Activated naive CD8-positive, alpha-beta T cell treated with anti-CD3 and anti-CD28 coated beads for 36 hours (primary cell): ENCODE measurements at regions not wholly inside any gene's neighbourhood (a gene's known extent, or its start where the extent isn't known, plus 50 kb on each side); places are given as distances from the start of the nearest gene placed in this dataset.

ENCODE experiments used
- DNase-seq: peaks from one replicate; pipeline ENCODE4 v3.0.0; 2021
- H3K27ac Mint-ChIP-seq: one replicate; pipeline ENCODE4 v1.8.0; 2022; ENCODE audit warnings: mild to moderate bottlenecking, moderate library complexity, mixed read lengths
- H3K27me3 Mint-ChIP-seq: one replicate; pipeline ENCODE4 v1.8.0; 2022; ENCODE audit warnings: mild to moderate bottlenecking, mixed read lengths
- H3K36me3 Mint-ChIP-seq: one replicate; pipeline ENCODE4 v1.8.0; 2021; ENCODE audit warnings: mild to moderate bottlenecking, mixed read lengths
- H3K4me1 Mint-ChIP-seq: one replicate; pipeline ENCODE4 v1.8.0; 2021; ENCODE audit warnings: mixed read lengths
- H3K4me3 Mint-ChIP-seq: one replicate; pipeline ENCODE4 v1.8.0; 2022; ENCODE audit warnings: mild to moderate bottlenecking, moderate library complexity, mixed read lengths
- H3K9me3 Mint-ChIP-seq: one replicate; pipeline ENCODE4 v1.8.0; 2022; ENCODE audit warnings: mixed read lengths

GRCh38 chr21:35325953-35326352, 276.9 kb upstream of the RUNX1 start:
- no peak overlapping the region for H3K27ac Mint-ChIP-seq
- H3K36me3 Mint-ChIP-seq, result no peaks in the 10 kb centered on the region
- no peak for DNase-seq
- H3K9me3 Mint-ChIP-seq, result no peaks in the 10 kb centered on the region
- no peaks in the 10 kb centered on the region for H3K4me1 Mint-ChIP-seq
- H3K4me3 Mint-ChIP-seq, result no peak overlapping the region
- peaks cover 2% of the 10 kb centered on the region for H3K27me3 Mint-ChIP-seq

GRCh38 chr21:35324372-35325220, 275.5 kb upstream of the RUNX1 start:
- no peak for DNase-seq
- Mint-ChIP-seq H3K4me3 (no peak overlapping the region), H3K4me1 (no peaks in the 10 kb centered on the region), H3K9me3 (no peaks in the 10 kb centered on the region), H3K27me3 (peaks cover 2% of the 10 kb centered on the region), H3K27ac (no peak overlapping the region), H3K36me3 (no peaks in the 10 kb centered on the region)

- no peak overlapping the region for H3K4me3 Mint-ChIP-seq
- H3K27ac Mint-ChIP-seq, result no peak overlapping the region
- no peaks in the 10 kb centered on the region for H3K36me3 Mint-ChIP-seq
- H3K9me3 Mint-ChIP-seq, result no peaks in the 10 kb centered on the region
- no peaks in the 10 kb centered on the region for H3K4me1 Mint-ChIP-seq
- H3K27me3 Mint-ChIP-seq, result peaks cover 2% of the 10 kb centered on the region
- DNase-seq, result no peak
Measured at GRCh38 chr21:35323947-35324346, 274.8 kb upstream of the RUNX1 start.

DNA sequence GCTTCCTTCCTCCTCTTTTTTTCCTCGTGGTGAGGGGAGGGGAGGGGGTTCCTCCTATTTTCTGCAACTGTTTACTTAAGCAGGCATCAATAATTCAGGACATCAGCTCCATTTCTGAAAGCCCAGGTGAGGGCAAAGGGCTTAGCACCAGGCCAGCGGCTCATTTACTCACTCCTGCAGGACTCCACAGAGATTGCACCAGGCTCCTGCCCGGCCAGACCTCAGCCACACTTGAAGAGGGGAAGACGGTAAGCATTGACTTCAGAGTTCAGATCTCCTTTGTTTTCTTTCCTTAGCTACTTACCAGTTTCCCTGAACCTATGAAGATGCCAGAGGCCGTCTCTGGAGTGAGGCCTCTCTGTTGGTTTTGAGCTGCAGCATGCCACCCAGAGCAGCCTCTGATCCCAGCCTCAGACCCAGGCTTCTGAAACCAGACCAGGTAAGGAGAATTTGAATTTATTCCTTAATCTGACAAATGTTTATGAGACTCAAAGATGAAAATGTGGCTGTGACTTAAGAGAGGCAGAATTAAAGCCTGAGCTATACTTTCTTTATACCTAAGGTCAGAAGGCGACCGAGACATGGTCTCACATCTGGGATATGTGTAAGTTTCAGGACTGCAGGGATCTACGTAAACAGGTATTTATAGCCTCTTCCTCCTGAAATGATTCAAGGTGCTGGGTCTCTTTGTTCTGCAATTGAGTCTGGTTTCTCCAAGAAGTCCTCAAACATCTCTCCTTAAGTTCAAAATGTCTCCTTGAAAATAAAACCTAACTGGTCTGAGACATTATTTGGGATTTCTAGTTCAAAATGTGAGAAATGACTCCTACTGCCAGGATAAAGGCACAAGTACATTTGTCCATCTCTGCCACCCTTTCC, 272.5 kb upstream of the RUNX1 start:
- no peak for DNase-seq
- Mint-ChIP-seq H3K36me3 (no peaks in the 10 kb centered on the region), H3K4me3 (no peak overlapping the region), H3K27me3 (no peaks in the 10 kb centered on the region), H3K4me1 (no peaks in the 10 kb centered on the region), H3K9me3 (no peaks in the 10 kb centered on the region), H3K27ac (no peak overlapping the region)

DNA sequence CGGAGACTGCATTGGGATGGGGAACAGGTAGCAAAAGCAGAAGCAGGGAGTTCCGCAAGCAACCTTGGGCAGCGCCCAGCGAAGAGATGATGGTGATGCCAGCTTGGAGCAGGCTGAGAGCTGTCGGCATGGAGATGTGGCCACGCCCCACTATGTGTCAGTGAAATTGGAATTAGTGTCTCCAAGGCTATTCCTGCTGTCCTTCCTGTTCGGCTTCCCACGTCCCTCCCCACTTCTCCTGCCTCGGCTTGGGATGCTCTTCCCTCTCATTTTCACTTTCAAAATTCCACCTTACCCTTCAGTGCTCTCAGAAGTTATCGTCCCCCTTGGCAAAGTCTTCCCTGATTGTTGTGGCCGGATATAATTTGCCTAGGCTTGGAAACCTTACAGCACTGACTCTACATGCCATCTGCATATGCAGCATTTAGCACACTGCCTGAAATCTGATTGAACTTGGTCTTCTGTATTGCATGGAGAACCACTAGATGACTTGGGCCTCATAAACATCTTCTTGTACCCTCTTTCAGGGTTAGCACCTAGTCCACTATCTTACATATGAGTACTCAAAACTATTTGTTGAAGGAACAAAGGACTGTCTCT, 270.7 kb upstream of the RUNX1 start:
- H3K4me3 Mint-ChIP-seq, result no peak overlapping the region
- H3K4me1 Mint-ChIP-seq, result no peaks in the 10 kb centered on the region
- H3K27me3 Mint-ChIP-seq, result no peaks in the 10 kb centered on the region
- no peaks in the 10 kb centered on the region for H3K36me3 Mint-ChIP-seq
- no peaks in the 10 kb centered on the region for H3K9me3 Mint-ChIP-seq
- no peak for DNase-seq
- no peak overlapping the region for H3K27ac Mint-ChIP-seq

DNA sequence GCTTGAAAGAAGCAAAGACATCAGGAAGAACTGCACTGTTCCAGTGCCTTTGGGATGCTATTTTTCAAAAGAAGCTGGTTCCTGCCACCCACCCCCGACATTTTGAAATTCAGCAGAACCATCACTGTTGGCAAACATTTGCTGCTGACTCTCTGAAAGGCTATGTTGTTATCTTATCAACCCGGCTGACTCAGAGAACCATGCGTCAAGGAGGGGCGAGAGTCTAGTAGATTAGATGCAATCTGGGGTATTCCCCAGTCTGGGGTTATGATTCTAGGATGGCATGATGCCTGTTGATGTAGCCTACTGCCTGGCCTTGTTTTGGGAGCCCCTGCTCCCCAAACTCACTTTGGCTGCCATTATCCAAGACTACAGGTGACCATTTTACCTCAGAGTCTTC, 267.8 kb upstream of the RUNX1 start:
- H3K36me3 Mint-ChIP-seq, result no peaks in the 10 kb centered on the region
- no peak for DNase-seq
- H3K9me3 Mint-ChIP-seq, result no peaks in the 10 kb centered on the region
- H3K27ac Mint-ChIP-seq, result no peak overlapping the region
- no peaks in the 10 kb centered on the region for H3K27me3 Mint-ChIP-seq
- no peaks in the 10 kb centered on the region for H3K4me1 Mint-ChIP-seq
- no peak overlapping the region for H3K4me3 Mint-ChIP-seq

- no peaks in the 10 kb centered on the region for H3K4me1 Mint-ChIP-seq
- no peak overlapping the region for H3K27ac Mint-ChIP-seq
- H3K4me3 Mint-ChIP-seq, result no peak overlapping the region
- H3K9me3 Mint-ChIP-seq, result no peaks in the 10 kb centered on the region
- no peaks in the 10 kb centered on the region for H3K36me3 Mint-ChIP-seq
- no peaks in the 10 kb centered on the region for H3K27me3 Mint-ChIP-seq
- DNase-seq, result no peak
Measured at GRCh38 chr21:35316456-35316855, 267.4 kb upstream of the RUNX1 start.

GRCh38 chr21:35314857-35315582, 265.9 kb upstream of the RUNX1 start:
- no peaks in the 10 kb centered on the region for H3K36me3 Mint-ChIP-seq

DNA sequence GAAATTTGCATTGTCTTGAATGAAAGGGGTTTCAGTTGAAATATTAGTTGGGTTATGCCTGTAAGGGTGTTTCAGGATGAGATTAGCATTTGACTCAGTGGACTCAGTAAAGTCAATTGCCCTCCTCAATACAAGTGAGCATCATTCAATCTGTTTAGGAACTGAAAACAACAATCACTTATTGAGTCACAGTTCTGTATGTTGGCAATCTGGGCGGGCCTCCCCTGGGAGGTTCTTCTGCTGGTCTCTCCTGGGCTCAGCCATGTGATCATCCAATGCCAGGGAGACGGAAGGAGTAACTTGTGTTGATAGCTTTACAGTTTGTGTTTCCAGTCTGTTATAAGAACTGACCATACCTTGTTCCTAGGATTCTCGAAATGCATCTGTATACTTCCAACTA, 262.9 kb upstream of the RUNX1 start:
- Mint-ChIP-seq H3K9me3 (peaks cover 3% of the 10 kb centered on the region), H3K27ac (no peak overlapping the region), H3K27me3 (no peaks in the 10 kb centered on the region), H3K4me3 (no peak overlapping the region), H3K36me3 (no peaks in the 10 kb centered on the region), H3K4me1 (no peaks in the 10 kb centered on the region)
- no peak for DNase-seq

More at GRCh38 chr21:35314857-35315582, 265.9 kb upstream of the RUNX1 start:
- H3K9me3 Mint-ChIP-seq, result no peaks in the 10 kb centered on the region
- H3K27me3 Mint-ChIP-seq, result no peaks in the 10 kb centered on the region
- no peak for DNase-seq
- no peaks in the 10 kb centered on the region for H3K4me1 Mint-ChIP-seq
- H3K27ac Mint-ChIP-seq, result no peak overlapping the region
- no peak overlapping the region for H3K4me3 Mint-ChIP-seq

GRCh38 chr21:35309316-35309715, 260.2 kb upstream of the RUNX1 start:
- no peak for DNase-seq
- H3K4me3 Mint-ChIP-seq, result no peak overlapping the region
- H3K27ac Mint-ChIP-seq, result no peak overlapping the region
- peaks cover 4% of the 10 kb centered on the region for H3K27me3 Mint-ChIP-seq
- no peaks in the 10 kb centered on the region for H3K4me1 Mint-ChIP-seq
- H3K36me3 Mint-ChIP-seq, result no peaks in the 10 kb centered on the region
- peaks cover 3% of the 10 kb centered on the region for H3K9me3 Mint-ChIP-seq

DNA sequence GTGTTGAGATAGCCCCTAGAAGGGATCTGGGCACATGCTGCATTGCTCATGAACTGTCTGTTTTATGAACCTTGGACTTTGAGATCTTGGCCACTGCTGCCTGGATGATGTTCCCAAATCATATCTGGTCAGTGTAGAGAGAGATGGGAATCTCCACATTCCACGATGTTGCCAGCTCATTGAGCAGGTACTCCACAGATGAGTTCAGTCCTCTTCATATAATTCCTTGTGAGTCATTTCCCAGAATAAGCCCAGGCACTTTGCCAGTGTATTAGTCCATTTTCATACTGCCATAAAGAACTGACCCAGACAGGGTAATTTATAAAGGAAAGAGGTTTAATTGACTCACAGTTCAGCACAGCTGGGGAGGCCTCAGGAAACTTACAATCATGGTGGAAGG, 254.0 kb upstream of the RUNX1 start:
- Mint-ChIP-seq H3K27ac (no peak overlapping the region), H3K36me3 (no peaks in the 10 kb centered on the region), H3K9me3 (no peaks in the 10 kb centered on the region), H3K4me1 (no peaks in the 10 kb centered on the region), H3K27me3 (peaks cover 4% of the 10 kb centered on the region), H3K4me3 (no peak overlapping the region)
- DNase-seq, result no peak

DNA sequence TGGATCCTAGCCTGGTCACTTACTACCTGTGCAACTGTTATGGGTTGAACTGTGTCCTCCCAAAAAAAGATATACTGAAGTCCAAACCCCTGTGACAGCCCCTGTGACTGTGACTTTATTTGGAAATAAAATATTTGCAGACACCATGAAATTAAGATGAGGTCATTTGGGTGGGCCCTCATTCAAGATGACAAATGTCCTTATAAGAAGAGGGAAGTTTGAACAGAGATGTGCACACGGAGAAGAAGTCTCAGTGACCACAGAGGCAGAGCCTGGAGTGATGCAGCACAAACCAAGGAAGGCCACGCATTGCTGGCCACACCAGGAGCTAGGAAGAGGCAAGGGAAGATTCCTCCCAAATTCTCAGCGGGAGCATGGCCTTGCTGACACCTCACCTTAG, 249.7 kb upstream of the RUNX1 start:
- DNase-seq, result no peak
- Mint-ChIP-seq H3K4me1 (peaks cover 15% of the 10 kb centered on the region), H3K36me3 (peaks cover 2% of the 10 kb centered on the region), H3K27ac (no peak overlapping the region), H3K27me3 (no peaks in the 10 kb centered on the region), H3K4me3 (no peak overlapping the region), H3K9me3 (peaks cover 2% of the 10 kb centered on the region)

- Mint-ChIP-seq H3K27me3 (no peaks in the 10 kb centered on the region), H3K27ac (no peak overlapping the region), H3K4me1 (peaks cover 15% of the 10 kb centered on the region), H3K36me3 (peaks cover 2% of the 10 kb centered on the region), H3K4me3 (no peak overlapping the region), H3K9me3 (peaks cover 2% of the 10 kb centered on the region)
- no peak for DNase-seq
Measured at GRCh38 chr21:35297665-35298064, 248.6 kb upstream of the RUNX1 start.

DNA sequence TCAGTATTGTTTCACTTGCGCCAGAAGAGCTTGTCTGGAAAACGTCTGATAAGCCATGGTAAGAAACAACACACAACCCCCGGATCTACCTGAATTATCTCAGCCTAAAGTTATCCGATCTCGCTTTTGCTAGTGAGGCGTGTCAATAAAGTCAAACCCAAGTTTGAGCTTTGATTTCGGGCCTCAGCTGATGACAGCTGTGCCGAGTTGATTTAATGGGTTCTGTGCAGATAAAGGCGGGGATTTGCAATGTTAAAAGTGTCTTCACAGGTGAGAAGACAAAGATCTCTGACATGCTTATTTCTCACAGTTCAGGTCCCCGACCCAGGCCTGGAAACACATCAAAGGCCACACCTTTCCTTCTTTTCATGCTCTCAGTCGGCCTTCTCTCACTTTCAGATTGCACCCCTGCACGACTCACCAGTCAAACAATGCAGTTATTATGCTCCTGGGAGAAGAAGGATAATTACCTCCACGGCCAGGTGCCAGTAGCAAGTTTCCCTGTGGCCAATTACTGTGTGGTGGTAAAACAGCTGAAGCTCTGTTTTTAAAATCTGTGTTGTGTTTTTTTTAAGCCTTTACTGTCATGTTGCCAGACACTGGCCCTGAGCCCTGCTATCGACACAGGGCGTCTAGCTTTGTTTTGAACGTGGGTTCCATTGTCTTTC, 245.3 kb upstream of the RUNX1 start:
- H3K4me1 Mint-ChIP-seq, result peaks cover 16% of the 10 kb centered on the region

More for the DNA sequence above, 245.3 kb upstream of the RUNX1 start:
- Mint-ChIP-seq H3K27me3 (no peaks in the 10 kb centered on the region), H3K36me3 (peaks cover 2% of the 10 kb centered on the region), H3K4me3 (no peak overlapping the region), H3K9me3 (peaks cover 2% of the 10 kb centered on the region), H3K27ac (no peak overlapping the region)
- DNase-seq, result no peak
